ENCODE measurements at regions not wholly inside any gene's neighbourhood (a gene's known extent, or its start where the extent isn't known, plus 50 kb on each side); places are given as distances from the start of the nearest gene placed in this dataset.

- Mint-ChIP-seq H3K4me3 (no peak overlapping the region), H3K9me3 (peaks cover 7% of the 10 kb centered on the region), H3K27me3 (peaks cover 17% of the 10 kb centered on the region), H3K36me3 (ENCODE audit: low read depth) (no peaks in the 10 kb centered on the region), H3K27ac (no peak overlapping the region), H3K4me1 (ENCODE audit: low read depth) (no peaks in the 10 kb centered on the region)
- POLR2A ChIA-PET, result no interaction called here
- TF ChIP-seq CTCF (IDR thresholded peaks at IDR 0.05), result no peak
- H3K27ac ChIP-seq (ENCODE audit: low read depth in 1 of 2, low read length in 2 of 2), result no peak overlapping the region
- CTCF ChIA-PET, result no interaction called here
- no peak for ATAC-seq (ENCODE audit: poor library complexity)
- intact Hi-C loops (cut with DNase I, micrococcal nuclease), result no loop called here
- H3K4me1 ChIP-seq (ENCODE audit: insufficient read depth, low read length), result no peaks in the 10 kb centered on the region
- peaks cover 0 to 3% of the 10 kb centered on the region in 2 experiments for H3K9me3 ChIP-seq (ENCODE audit: control insufficient read depth in 1 of 2, insufficient read depth in 1 of 2, low read length in 2 of 2)
- no peak overlapping the region for H3K4me3 ChIP-seq (ENCODE audit: low read length)
- no peak for DNase-seq
- no peaks in the 10 kb centered on the region for H3K27me3 ChIP-seq (ENCODE audit: control insufficient read depth in 1 of 2, insufficient read depth in 2 of 2, low read length in 2 of 2)
- no peaks in the 10 kb centered on the region for H3K36me3 ChIP-seq (ENCODE audit: insufficient read depth, low read length)
These were observed 357.6 kb downstream of the EN1 start for GRCh38 chr2:118489712-118490299.

GRCh38 chr2:118481299-118481698 lies 366.1 kb downstream of the EN1 start:
- Mint-ChIP-seq H3K4me3 (no peak overlapping the region), H3K9me3 (no peaks in the 10 kb centered on the region), H3K36me3 (ENCODE audit: low read depth) (no peaks in the 10 kb centered on the region), H3K4me1 (ENCODE audit: low read depth) (no peaks in the 10 kb centered on the region), H3K27me3 (peaks cover 13% of the 10 kb centered on the region), H3K27ac (no peak overlapping the region)
- CTCF ChIA-PET, result interaction anchor here (0.6 kb wide), 1 partner anchor 1707 kb away, joined by 3 read pairs; no protein-coding TSS in a partner anchor
- H3K9me3 ChIP-seq (ENCODE audit: control insufficient read depth in 1 of 2, insufficient read depth in 1 of 2, low read length in 2 of 2), result peaks cover 0 to 12% of the 10 kb centered on the region in 2 experiments
- peaks cover 0 to 3% of the 10 kb centered on the region in 2 experiments for H3K27me3 ChIP-seq (ENCODE audit: control insufficient read depth in 1 of 2, insufficient read depth in 2 of 2, low read length in 2 of 2)
- no peaks in the 10 kb centered on the region for H3K36me3 ChIP-seq (ENCODE audit: insufficient read depth, low read length)
- POLR2A ChIA-PET, result no interaction called here
- H3K4me3 ChIP-seq (ENCODE audit: low read length), result no peak overlapping the region
- no peaks in the 10 kb centered on the region for H3K4me1 ChIP-seq (ENCODE audit: insufficient read depth, low read length)
- H3K27ac ChIP-seq (ENCODE audit: low read depth in 1 of 2, low read length in 2 of 2), result no peak overlapping the region
- no peak for TF ChIP-seq CTCF (IDR thresholded peaks at IDR 0.05)
- no peak for DNase-seq
- no peak for ATAC-seq (ENCODE audit: poor library complexity)
- intact Hi-C loops (cut with DNase I, micrococcal nuclease), result no loop called here

GRCh38 chr2:118479020-118479419 lies 368.4 kb downstream of the EN1 start:
- no peaks in the 10 kb centered on the region for H3K4me1 Mint-ChIP-seq (ENCODE audit: low read depth)
- no peak for DNase-seq
- no peak overlapping the region for H3K4me3 Mint-ChIP-seq
- H3K27me3 Mint-ChIP-seq, result peaks cover 19% of the 10 kb centered on the region
- TF ChIP-seq CTCF (IDR thresholded peaks at IDR 0.05), result no peak
- no peaks in the 10 kb centered on the region for H3K9me3 Mint-ChIP-seq
- ATAC-seq (ENCODE audit: poor library complexity), result no peak
- Histone ChIP-seq H3K27me3 (ENCODE audit: control insufficient read depth in 1 of 2, insufficient read depth in 2 of 2, low read length in 2 of 2) (peaks cover 0 to 3% of the 10 kb centered on the region in 2 experiments), H3K4me3 (ENCODE audit: low read length) (no peak overlapping the region), H3K27ac (ENCODE audit: low read depth in 1 of 2, low read length in 2 of 2) (no peak overlapping the region), H3K36me3 (ENCODE audit: insufficient read depth, low read length) (no peaks in the 10 kb centered on the region), H3K4me1 (ENCODE audit: insufficient read depth, low read length) (no peaks in the 10 kb centered on the region), H3K9me3 (ENCODE audit: control insufficient read depth in 1 of 2, insufficient read depth in 1 of 2, low read length in 2 of 2) (peaks cover 0 to 7% of the 10 kb centered on the region in 2 experiments)
- ChIA-PET CTCF (no interaction called here), POLR2A (no interaction called here)
- no peaks in the 10 kb centered on the region for H3K36me3 Mint-ChIP-seq (ENCODE audit: low read depth)
- H3K27ac Mint-ChIP-seq, result no peak overlapping the region
- intact Hi-C loops (cut with DNase I, micrococcal nuclease), result no loop called here
